Stimulated activated CD8-positive, alpha-beta memory T cell treated with anti-CD3 and anti-CD28 coated beads, Interleukin-15, amount 100 ng/mL, for 24 hours (primary cell): ENCODE measurements at regions not wholly inside any gene's neighbourhood (a gene's known extent, or its start where the extent isn't known, plus 50 kb on each side); places are given as distances from the start of the nearest gene placed in this dataset.

ENCODE experiments used
- DNase-seq: peaks from one replicate; pipeline ENCODE4 v3.0.0-alpha.2; 2020; ENCODE audit warnings: low read depth

DNA sequence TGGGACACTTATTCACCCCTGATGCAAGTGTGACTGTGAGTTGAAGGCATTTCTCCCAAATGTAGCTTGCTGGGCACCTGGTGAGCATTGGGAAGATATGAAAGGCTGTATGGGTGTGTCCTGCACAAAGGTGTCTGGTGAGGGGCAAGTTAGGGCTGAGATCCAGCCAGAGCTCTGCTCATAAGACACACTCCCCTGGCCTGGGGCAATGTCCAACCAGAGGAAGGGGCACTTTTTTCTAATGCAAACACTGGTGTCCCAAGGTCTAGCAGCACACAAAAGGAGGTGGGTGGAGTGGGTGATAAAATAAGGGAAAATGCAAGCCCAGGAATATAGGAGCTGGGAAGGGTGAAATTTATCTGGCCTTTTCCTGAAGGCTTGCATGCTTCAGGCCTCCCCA is 57.0 kb upstream of the TRABD2B start:
- DNase-seq, result no peak

DNA sequence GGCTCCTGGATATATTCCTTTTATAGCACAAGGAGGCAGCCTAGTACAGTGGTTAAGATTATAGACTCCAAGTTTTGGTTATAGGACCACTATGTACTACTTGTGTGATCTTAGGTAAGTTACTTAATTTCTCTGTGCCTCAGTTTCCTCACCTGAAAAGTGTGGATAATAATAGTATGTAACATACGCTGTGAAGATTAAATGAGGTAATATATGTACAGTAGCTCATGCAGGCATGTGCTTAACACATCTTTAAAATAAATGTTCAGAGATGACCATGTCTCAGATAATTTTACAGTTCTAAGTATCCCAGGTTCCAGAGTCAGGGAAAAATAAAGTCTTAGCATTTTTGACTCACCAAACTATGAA is 55.7 kb upstream of the TRABD2B start:
- no peak for DNase-seq

- no peak for DNase-seq
These were observed 54.4 kb upstream of the TRABD2B start for GRCh38 chr1:48051466-48052126.

GRCh38 chr1:48049823-48050535 is 52.8 kb upstream of the TRABD2B start:
- DNase-seq, result no peak

DNA sequence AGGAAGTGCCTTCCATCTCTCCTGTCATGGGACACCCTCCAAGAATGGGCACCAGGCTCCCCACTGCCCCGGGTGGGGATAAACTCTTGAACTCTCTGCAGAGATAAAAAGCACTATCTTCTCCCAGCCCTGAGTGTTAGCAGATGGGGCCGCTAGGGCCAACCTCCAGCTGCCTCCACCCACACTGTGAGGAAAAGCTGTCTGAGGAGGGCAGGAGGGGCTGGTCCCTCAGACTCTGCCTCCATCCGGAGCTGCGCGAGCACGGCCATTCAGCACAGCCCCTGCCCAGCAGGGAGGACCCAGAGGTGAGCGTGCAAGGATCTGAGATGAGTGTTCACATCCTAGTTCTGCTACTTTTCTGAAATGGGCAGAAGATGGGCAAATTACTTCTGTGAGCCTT is 51.8 kb upstream of the TRABD2B start:
- no peak for DNase-seq

- no peak for DNase-seq
These were observed 50.9 kb upstream of the TRABD2B start for GRCh38 chr1:48048064-48048463.

GRCh38 chr1:48047116-48047515 is 49.9 kb upstream of the TRABD2B start:
- no peak for DNase-seq
